GM23338 (cell line): ENCODE measurements at regions not wholly inside any gene's neighbourhood (a gene's known extent, or its start where the extent isn't known, plus 50 kb on each side); places are given as distances from the start of the nearest gene placed in this dataset.

ENCODE experiments used
- ATAC-seq: fragments of 200-7000 bp; cut with Tn5 transposase; 3 replicates; pipeline ENCODE4 v1.9.1; 2020
- DNase-seq: peaks from one replicate; pipeline ENCODE4 v3.0.0-alpha.2; 2015; ENCODE audit warnings: low spot score
- H2AFZ ChIP-seq: fragments of 200-600 bp; sonication (generic); 2 replicates; pipeline ENCODE4 v1.8.0; 2016; ENCODE audit warnings: antibody characterized with exemption, mild to moderate bottlenecking, moderate library complexity
- H3F3A ChIP-seq: fragments of 200-600 bp; sonication (generic); replicated peaks from 2 replicates; pipeline ENCODE4 v1.8.0; 2017; ENCODE audit warnings: antibody characterized with exemption, mixed run types, low read depth
- H3K27ac ChIP-seq: fragments of 200-600 bp; sonication (generic); 2 replicates; pipeline ENCODE4 v1.6.1; 2016; ENCODE audit warnings: low read depth
- H3K27me3 ChIP-seq: fragments of 200-600 bp; sonication (generic); 2 replicates; pipeline ENCODE4 v1.8.0; 2016; ENCODE audit warnings: mild to moderate bottlenecking, mixed run types, moderate library complexity; ENCODE audit not compliant: insufficient read depth
- H3K36me3 ChIP-seq: fragments of 200-600 bp; sonication (generic); 2 replicates; pipeline ENCODE4 v1.8.0; 2016; ENCODE audit warnings: mild to moderate bottlenecking; ENCODE audit not compliant: insufficient read depth
- H3K4me1 ChIP-seq: fragments of 200-600 bp; sonication (generic); 2 replicates; pipeline ENCODE4 v1.8.0; 2016; ENCODE audit warnings: mild to moderate bottlenecking, moderate library complexity; ENCODE audit not compliant: insufficient read depth
- H3K4me2 ChIP-seq: fragments of 200-600 bp; sonication (generic); 2 replicates; pipeline ENCODE4 v1.7.1; 2017; ENCODE audit warnings: mixed run types
- H3K4me3 ChIP-seq: fragments of 200-600 bp; sonication (generic); 2 replicates; pipeline ENCODE4 v1.6.1; 2016; ENCODE audit warnings: mixed run types
- H3K79me2 ChIP-seq: fragments of 200-600 bp; sonication (generic); replicated peaks from 2 replicates; pipeline ENCODE4 v1.8.0; 2017; ENCODE audit warnings: mild to moderate bottlenecking; ENCODE audit not compliant: insufficient read depth
- H3K9me2 ChIP-seq: fragments of 200-600 bp; sonication (generic); 2 replicates; pipeline ENCODE4 v1.8.0; 2017; ENCODE audit not compliant: insufficient read depth
- H4K20me1 ChIP-seq: fragments of 200-600 bp; sonication (generic); replicated peaks from 2 replicates; pipeline ENCODE4 v1.8.0; 2017; ENCODE audit warnings: mild to moderate bottlenecking; ENCODE audit not compliant: insufficient read depth
- H3K27ac Mint-ChIP-seq: 2 replicates; pipeline ENCODE4 v1.8.0; 2020; ENCODE audit warnings: inconsistent platforms, mild to moderate bottlenecking, moderate library complexity, mixed read lengths
- H3K27me3 Mint-ChIP-seq: 3 replicates; pipeline ENCODE4 v1.8.0; 2022; ENCODE audit warnings: low read depth, mild to moderate bottlenecking, moderate library complexity, mixed read lengths, inconsistent platforms; ENCODE audit not compliant: insufficient read depth, poor library complexity
- H3K36me3 Mint-ChIP-seq: 3 replicates; pipeline ENCODE4 v1.8.0; 2021; ENCODE audit warnings: low read depth, mild to moderate bottlenecking, inconsistent platforms, moderate library complexity, mixed read lengths
- H3K4me1 Mint-ChIP-seq: 3 replicates; pipeline ENCODE4 v1.8.0; 2020; ENCODE audit warnings: mild to moderate bottlenecking, inconsistent platforms, mixed read lengths
- H3K4me3 Mint-ChIP-seq: 3 replicates; pipeline ENCODE4 v1.8.0; 2021; ENCODE audit warnings: moderate library complexity, mild to moderate bottlenecking, inconsistent platforms, mixed read lengths
- H3K9me3 Mint-ChIP-seq: 3 replicates; pipeline ENCODE4 v1.8.0; 2020; ENCODE audit warnings: moderate library complexity, mild to moderate bottlenecking, inconsistent platforms, mixed read lengths
- CREB1 ChIP-seq: fragments of 250-450 bp; sonication (Bioruptor Pico); IDR thresholded peaks from 2 replicates; pipeline ENCODE4 v1.5.0; 2020; ENCODE audit warnings: low read depth, mild to moderate bottlenecking, moderate library complexity
- EZH2phosphoT487 ChIP-seq: fragments of 200-600 bp; sonication (generic); IDR thresholded peaks from one replicate; pipeline ENCODE4 v1.8.1; 2018; ENCODE audit warnings: antibody characterized with exemption; ENCODE audit not compliant: unreplicated experiment
- JUNB ChIP-seq: IDR thresholded peaks from one replicate; pipeline ENCODE4 v1.6.1; 2016; ENCODE audit warnings: antibody characterized with exemption; ENCODE audit not compliant: unreplicated experiment
- NANOG ChIP-seq: IDR thresholded peaks from 2 replicates; pipeline ENCODE4 v1.6.1; 2016; ENCODE audit warnings: antibody characterized with exemption, borderline replicate concordance
- REST ChIP-seq: IDR thresholded peaks from one replicate; pipeline ENCODE4 v1.6.1; 2018; ENCODE audit warnings: antibody characterized with exemption; ENCODE audit not compliant: unreplicated experiment
- STAT1 ChIP-seq: IDR thresholded peaks from one replicate; pipeline ENCODE4 v1.6.1; 2016; ENCODE audit warnings: antibody characterized with exemption; ENCODE audit not compliant: unreplicated experiment
- ZNF331 ChIP-seq: fragments of 250-450 bp; sonication (Bioruptor Pico); IDR thresholded peaks from 2 replicates; pipeline ENCODE4 v1.5.0; 2020; ENCODE audit warnings: low read depth, mild to moderate bottlenecking, moderate library complexity
- TF ChIP-seq, protein P1 (sequence below), 2 experiments: fragments of 200-600 bp in 1 of 2; sonication (generic) in 1 of 2; conservative IDR thresholded peaks; 2 replicates each; pipeline versions ENCODE4 v1.5.1 to v1.6.1; 2016 to 2017; ENCODE audit warnings: antibody characterized with exemption in 2 of 2, low read depth in 2 of 2, mild to moderate bottlenecking in 2 of 2, moderate library complexity in 1 of 2
- TF ChIP-seq, protein P2 (sequence below): IDR thresholded peaks from 2 replicates; pipeline ENCODE4 v1.6.1; 2016; ENCODE audit warnings: antibody characterized with exemption

DNA sequence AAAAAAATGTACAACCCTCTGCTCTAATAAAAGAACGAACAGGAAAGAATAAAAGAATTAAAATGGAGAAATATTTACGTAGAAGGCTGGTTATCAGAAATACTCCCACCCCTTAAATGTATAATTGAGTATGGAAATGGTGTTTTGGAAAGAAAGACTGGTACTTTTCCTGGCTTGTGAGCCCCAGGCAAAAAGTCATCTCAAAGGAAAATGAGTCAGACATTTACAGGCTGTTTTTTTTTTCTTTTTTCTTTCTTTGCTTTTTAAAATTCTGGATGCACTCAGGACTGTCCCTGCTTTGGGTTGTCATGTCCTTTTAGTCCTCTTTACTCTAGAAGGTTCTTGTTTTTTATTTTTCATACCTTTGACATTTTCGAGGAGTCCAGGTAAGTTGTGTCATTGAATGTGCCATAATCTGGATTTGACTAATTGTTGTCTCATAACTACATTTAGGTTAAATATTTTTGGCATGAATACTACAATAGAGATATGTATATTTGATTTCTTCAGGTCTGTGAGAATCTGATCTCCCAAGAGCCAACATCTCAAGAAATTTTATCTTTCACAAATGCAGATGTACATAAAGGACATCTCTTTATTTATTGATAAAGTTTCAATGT is 313.0 kb upstream of the GLI3 start:
- H3K27ac Mint-ChIP-seq, result no peak overlapping the region
- H3K36me3 ChIP-seq, result peaks cover 9% of the 10 kb centered on the region
- no peaks in the 10 kb centered on the region for H3K79me2 ChIP-seq
- H3K9me3 Mint-ChIP-seq, result peaks cover 67% of the 10 kb centered on the region
- H3F3A ChIP-seq, result no peaks in the 10 kb centered on the region
- H3K27me3 Mint-ChIP-seq, result no peaks in the 10 kb centered on the region
- H4K20me1 ChIP-seq, result no peaks in the 10 kb centered on the region
- H3K9me2 ChIP-seq, result no peaks in the 10 kb centered on the region
- ATAC-seq (no peak), DNase-seq (no peak)
- no peaks in the 10 kb centered on the region for H3K27me3 ChIP-seq
- no peak overlapping the region for H3K4me3 ChIP-seq
- H3K4me3 Mint-ChIP-seq, result no peak overlapping the region
- H2AFZ ChIP-seq, result no peak overlapping the region
- no peaks in the 10 kb centered on the region for H3K4me1 Mint-ChIP-seq
- H3K36me3 Mint-ChIP-seq, result peaks cover 40% of the 10 kb centered on the region
- no peaks in the 10 kb centered on the region for H3K4me1 ChIP-seq
- H3K4me2 ChIP-seq, result no peak overlapping the region
- no peak for TF ChIP-seq STAT1
- no peak for TF ChIP-seq JUNB
- TF ChIP-seq EZH2phosphoT487, result no peak
- TF ChIP-seq REST, result no peak
- TF ChIP-seq ZNF331 (CRISPR knock-in tag), result no peak
- TF ChIP-seq, protein P1, sequence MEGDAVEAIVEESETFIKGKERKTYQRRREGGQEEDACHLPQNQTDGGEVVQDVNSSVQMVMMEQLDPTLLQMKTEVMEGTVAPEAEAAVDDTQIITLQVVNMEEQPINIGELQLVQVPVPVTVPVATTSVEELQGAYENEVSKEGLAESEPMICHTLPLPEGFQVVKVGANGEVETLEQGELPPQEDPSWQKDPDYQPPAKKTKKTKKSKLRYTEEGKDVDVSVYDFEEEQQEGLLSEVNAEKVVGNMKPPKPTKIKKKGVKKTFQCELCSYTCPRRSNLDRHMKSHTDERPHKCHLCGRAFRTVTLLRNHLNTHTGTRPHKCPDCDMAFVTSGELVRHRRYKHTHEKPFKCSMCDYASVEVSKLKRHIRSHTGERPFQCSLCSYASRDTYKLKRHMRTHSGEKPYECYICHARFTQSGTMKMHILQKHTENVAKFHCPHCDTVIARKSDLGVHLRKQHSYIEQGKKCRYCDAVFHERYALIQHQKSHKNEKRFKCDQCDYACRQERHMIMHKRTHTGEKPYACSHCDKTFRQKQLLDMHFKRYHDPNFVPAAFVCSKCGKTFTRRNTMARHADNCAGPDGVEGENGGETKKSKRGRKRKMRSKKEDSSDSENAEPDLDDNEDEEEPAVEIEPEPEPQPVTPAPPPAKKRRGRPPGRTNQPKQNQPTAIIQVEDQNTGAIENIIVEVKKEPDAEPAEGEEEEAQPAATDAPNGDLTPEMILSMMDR (conservative IDR thresholded peaks at IDR 0.05; ENCODE audit: low read depth in 2 of 2), result no peak
- no peak for TF ChIP-seq NANOG
- H3K27ac ChIP-seq, result no peak overlapping the region

DNA sequence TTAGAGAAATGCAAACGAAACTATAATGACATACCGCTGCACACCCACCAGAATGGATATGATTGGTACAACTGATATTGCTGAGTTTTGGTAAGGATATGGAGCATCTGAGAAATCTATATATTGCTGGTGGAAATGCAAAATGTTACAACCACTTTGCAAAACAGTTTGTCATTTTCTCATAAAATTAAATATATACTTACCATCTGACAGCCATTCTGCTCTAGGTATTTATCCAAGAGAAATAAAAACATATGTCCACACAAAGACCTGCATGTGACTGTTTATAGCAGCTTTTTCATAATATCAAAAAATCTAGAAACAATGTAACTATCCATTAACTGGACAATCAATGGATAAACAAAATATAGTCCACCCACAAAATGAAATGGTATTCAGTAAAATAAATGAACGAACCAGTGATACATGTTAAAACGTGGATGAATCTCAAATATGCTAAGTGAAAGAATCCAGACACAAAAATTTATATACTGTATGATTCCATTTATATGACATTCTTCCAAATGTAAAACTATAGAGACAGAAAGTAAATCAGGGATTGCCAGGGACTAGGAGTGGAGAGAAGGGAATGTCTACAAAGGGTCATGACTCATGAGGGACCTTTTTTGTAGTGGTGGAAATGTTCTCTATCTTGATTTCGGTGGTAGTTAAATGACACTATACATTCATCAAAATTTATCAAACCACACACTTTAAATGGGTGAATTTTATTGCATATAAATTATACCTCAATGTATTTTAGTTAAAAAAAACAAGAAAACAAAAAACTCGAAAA is 312.0 kb upstream of the GLI3 start:
- H3K27me3 ChIP-seq, result no peaks in the 10 kb centered on the region
- H2AFZ ChIP-seq, result no peak overlapping the region
- no peaks in the 10 kb centered on the region for H3K4me1 ChIP-seq
- H3K4me2 ChIP-seq, result no peak overlapping the region
- peaks cover 42% of the 10 kb centered on the region for H3K36me3 Mint-ChIP-seq
- H3K9me2 ChIP-seq, result no peaks in the 10 kb centered on the region
- ATAC-seq (no peak), DNase-seq (no peak)
- no peak overlapping the region for H3K4me3 ChIP-seq
- H3K4me3 Mint-ChIP-seq, result no peak overlapping the region
- peaks cover 17% of the 10 kb centered on the region for H3K36me3 ChIP-seq
- H3K79me2 ChIP-seq, result no peaks in the 10 kb centered on the region
- no peaks in the 10 kb centered on the region for H4K20me1 ChIP-seq
- H3K27ac Mint-ChIP-seq, result no peak overlapping the region
- H3K4me1 Mint-ChIP-seq, result no peaks in the 10 kb centered on the region
- peaks cover 69% of the 10 kb centered on the region for H3K9me3 Mint-ChIP-seq
- H3K27me3 Mint-ChIP-seq, result peaks cover 2% of the 10 kb centered on the region
- TF ChIP-seq NANOG (no peak), CREB1 (no peak)
- TF ChIP-seq, protein P2, sequence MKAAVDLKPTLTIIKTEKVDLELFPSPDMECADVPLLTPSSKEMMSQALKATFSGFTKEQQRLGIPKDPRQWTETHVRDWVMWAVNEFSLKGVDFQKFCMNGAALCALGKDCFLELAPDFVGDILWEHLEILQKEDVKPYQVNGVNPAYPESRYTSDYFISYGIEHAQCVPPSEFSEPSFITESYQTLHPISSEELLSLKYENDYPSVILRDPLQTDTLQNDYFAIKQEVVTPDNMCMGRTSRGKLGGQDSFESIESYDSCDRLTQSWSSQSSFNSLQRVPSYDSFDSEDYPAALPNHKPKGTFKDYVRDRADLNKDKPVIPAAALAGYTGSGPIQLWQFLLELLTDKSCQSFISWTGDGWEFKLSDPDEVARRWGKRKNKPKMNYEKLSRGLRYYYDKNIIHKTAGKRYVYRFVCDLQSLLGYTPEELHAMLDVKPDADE, result no peak
- H3K27ac ChIP-seq, result no peak overlapping the region
- H3F3A ChIP-seq, result no peaks in the 10 kb centered on the region
